ENCODE measurements at regions not wholly inside any gene's neighbourhood (a gene's known extent, or its start where the extent isn't known, plus 50 kb on each side); places are given as distances from the start of the nearest gene placed in this dataset.
"Not testable (repeated sequence)": the region's sequence is repeated elsewhere in the genome, so short reads cannot be mapped to it uniquely, and the experiment has no call there.

DNA sequence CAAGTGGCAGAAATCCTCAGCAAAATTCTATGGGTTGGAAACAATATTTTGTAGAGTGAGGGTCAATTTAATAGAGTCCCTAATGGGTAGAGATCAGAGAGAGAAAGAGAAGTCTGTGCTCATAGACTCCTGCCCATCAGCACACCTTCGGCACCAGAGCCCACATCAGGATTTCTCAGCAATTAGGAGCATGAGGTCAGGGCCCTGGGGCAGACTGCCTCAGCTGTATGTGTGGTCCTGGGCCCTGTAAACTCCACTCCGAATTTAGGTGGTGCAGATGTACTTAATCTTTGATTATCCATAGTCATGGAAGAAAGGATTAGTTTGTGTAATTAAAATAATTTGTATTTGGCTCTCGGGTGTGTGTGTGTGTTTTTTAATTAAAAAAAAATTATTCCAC, 372.6 kb downstream of the AEBP2 start:
- peaks cover 3% of the 10 kb centered on the region for H3K4me1 Mint-ChIP-seq (ENCODE audit: low read depth)
- H3K9me3 Mint-ChIP-seq (ENCODE audit: low read depth), result peaks cover 12% of the 10 kb centered on the region
- peaks cover 1% of the 10 kb centered on the region for H3K36me3 Mint-ChIP-seq (ENCODE audit: low read depth)
- no peak overlapping the region for H3K27ac Mint-ChIP-seq (ENCODE audit: unreplicated experiment)
- TF ChIP-seq, protein P1, sequence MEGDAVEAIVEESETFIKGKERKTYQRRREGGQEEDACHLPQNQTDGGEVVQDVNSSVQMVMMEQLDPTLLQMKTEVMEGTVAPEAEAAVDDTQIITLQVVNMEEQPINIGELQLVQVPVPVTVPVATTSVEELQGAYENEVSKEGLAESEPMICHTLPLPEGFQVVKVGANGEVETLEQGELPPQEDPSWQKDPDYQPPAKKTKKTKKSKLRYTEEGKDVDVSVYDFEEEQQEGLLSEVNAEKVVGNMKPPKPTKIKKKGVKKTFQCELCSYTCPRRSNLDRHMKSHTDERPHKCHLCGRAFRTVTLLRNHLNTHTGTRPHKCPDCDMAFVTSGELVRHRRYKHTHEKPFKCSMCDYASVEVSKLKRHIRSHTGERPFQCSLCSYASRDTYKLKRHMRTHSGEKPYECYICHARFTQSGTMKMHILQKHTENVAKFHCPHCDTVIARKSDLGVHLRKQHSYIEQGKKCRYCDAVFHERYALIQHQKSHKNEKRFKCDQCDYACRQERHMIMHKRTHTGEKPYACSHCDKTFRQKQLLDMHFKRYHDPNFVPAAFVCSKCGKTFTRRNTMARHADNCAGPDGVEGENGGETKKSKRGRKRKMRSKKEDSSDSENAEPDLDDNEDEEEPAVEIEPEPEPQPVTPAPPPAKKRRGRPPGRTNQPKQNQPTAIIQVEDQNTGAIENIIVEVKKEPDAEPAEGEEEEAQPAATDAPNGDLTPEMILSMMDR (IDR thresholded peaks at IDR 0.05), result no peak
- DNase-seq (ENCODE audit: low spot score), result no peak
- H3K27me3 Mint-ChIP-seq (ENCODE audit: low read depth), result no peaks in the 10 kb centered on the region
- no peak overlapping the region for H3K4me3 Mint-ChIP-seq (ENCODE audit: unreplicated experiment)

DNA sequence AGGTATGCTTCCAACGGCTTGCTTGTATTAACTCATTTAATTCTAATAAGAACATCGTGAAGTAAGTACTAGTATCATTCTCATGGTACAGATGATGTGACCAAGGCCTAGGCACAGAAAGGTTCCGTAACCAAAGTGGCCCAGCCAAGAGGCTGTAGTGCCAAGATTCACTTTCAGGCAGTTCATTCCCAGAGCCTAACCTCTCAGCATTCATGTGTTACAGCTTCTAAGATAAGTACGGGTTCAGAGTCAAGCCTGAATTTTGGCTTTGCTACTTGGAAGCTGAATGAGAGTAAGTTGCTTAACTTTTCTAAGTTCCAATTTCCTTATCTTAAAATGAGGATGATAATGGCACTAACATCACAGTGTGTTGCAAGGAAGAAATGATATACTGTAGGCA, 379.9 kb downstream of the AEBP2 start:
- TF ChIP-seq, protein P1 (IDR thresholded peaks at IDR 0.05), result no peak
- H3K4me1 Mint-ChIP-seq (ENCODE audit: low read depth), result no peaks in the 10 kb centered on the region
- DNase-seq (ENCODE audit: low spot score), result no peak
- H3K27me3 Mint-ChIP-seq (ENCODE audit: low read depth), result no peaks in the 10 kb centered on the region
- no peak overlapping the region for H3K27ac Mint-ChIP-seq (ENCODE audit: unreplicated experiment)
- no peak overlapping the region for H3K4me3 Mint-ChIP-seq (ENCODE audit: unreplicated experiment)
- H3K9me3 Mint-ChIP-seq (ENCODE audit: low read depth), result peaks cover 9% of the 10 kb centered on the region
- H3K36me3 Mint-ChIP-seq (ENCODE audit: low read depth), result peaks cover 1% of the 10 kb centered on the region

DNA sequence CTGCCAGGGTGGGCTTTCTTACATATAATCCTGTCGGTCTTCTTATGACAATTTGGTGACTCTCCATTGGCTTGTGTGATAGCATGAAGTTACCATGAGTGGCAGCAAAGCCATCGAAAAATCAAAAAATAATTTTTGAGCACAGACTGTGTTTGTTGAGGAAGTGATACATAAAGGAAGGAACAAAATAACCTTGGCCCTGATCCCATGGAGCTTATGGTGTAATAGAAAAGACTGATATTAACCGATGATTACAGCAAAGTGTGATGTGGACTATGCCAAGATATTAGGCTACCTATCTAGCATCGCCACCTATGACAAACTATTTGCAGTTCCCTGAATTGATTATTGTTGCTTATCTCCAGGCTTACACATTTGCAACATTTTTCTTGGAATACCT, 383.2 kb downstream of the AEBP2 start:
- no peak for DNase-seq (ENCODE audit: low spot score)
- no peaks in the 10 kb centered on the region for H3K4me1 Mint-ChIP-seq (ENCODE audit: low read depth)
- TF ChIP-seq, protein P1 (IDR thresholded peaks at IDR 0.05), result no peak
- H3K9me3 Mint-ChIP-seq (ENCODE audit: low read depth), result peaks cover 5% of the 10 kb centered on the region
- no peak overlapping the region for H3K27ac Mint-ChIP-seq (ENCODE audit: unreplicated experiment)
- H3K4me3 Mint-ChIP-seq (ENCODE audit: unreplicated experiment), result no peak overlapping the region
- peaks cover 1% of the 10 kb centered on the region for H3K36me3 Mint-ChIP-seq (ENCODE audit: low read depth)
- no peaks in the 10 kb centered on the region for H3K27me3 Mint-ChIP-seq (ENCODE audit: low read depth)

DNA sequence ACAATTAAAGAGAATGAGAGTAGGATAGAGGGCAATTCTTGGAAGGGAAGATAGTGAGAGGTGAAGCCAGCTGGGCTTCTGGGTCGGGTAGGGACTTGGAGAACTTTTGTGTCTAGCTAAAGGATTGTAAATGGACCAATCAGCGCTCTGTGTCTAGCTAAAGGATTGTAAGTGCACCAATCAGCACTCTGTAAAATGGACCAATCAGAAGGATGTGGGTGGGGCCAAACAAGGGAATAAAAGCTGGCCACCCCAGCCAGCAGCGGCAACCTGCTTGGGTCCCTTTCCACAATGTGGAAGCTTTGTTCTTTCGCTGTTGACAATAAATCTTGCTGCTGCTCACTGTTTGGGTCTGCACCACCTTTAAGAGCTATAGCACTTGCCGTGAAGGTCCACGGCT, 384.0 kb downstream of the AEBP2 start:
- not testable (repeated sequence) for H3K27ac Mint-ChIP-seq (ENCODE audit: unreplicated experiment); H3K9me3 Mint-ChIP-seq (ENCODE audit: low read depth); H3K27me3 Mint-ChIP-seq (ENCODE audit: low read depth); DNase-seq (ENCODE audit: low spot score); H3K4me1 Mint-ChIP-seq (ENCODE audit: low read depth); H3K36me3 Mint-ChIP-seq (ENCODE audit: low read depth); H3K4me3 Mint-ChIP-seq (ENCODE audit: unreplicated experiment)

DNA sequence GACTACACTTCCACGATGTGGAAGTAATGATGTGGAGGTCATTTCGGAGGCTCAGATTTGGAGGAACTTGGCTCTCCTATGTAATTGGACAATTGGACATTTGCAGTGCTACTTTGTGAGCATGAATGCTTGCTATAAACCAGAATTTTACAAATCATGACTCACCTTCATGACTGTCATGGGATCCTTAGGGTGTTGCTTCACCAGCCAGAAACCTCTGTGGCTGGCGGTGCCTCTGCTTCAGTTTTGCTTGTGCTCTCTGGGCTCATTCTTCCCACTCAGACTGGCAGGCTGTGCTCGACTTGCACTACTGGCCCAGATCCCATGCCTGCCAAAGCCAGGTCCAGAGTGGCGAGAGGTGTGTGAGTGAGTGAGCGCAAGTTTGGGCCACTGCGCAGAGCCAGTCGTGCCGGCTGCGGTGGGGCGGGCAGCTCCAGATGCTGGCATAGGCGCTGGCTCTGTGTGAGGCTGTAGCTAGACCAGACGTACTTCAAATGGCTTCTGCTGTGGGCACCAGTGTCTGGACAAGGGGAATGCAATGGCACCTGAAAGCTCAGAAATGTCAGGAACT, 387.8 kb downstream of the AEBP2 start:
- TF ChIP-seq, protein P1 (IDR thresholded peaks at IDR 0.05), result no peak
- Mint-ChIP-seq H3K4me1 (ENCODE audit: low read depth) (no peaks in the 10 kb centered on the region), H3K27ac (ENCODE audit: unreplicated experiment) (no peak overlapping the region)

DNA sequence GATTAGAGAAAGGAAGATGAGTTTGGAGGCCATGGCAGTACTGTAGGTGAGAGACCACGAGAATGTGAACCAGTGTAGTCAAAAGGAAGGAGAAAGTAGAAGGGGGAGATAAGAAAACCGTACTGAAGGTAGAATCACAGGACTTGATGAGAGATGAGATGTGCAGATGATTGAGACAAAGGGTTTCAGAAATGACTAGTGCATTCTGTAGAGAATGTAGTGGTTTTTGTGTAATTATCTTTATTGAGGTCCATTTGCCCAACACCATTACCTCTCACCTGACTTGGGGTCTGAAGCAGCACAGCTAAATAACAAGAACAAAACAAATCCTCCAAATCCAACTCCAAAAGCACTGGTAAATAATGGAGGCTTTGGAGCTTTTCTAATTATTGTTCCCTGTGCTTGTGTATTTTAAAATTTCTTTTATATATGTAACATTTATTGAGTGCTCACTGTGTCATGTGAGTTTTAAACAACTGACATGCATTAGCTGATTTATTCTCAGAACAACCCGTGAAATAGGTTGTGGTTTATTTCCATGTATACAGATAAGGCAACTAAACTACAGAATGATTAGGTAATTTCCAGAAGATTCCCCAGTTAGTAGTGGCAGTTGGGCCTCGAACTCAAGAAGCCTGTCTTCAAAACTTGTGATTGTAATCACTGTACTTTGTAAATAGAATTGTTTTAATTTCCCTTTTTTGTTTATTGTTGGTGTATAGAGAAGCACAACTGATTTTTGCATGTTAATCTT, 390.0 kb downstream of the AEBP2 start:
- H3K4me1 Mint-ChIP-seq (ENCODE audit: low read depth), result peaks cover 9% of the 10 kb centered on the region
- no peak for DNase-seq (ENCODE audit: low spot score)
- H3K9me3 Mint-ChIP-seq (ENCODE audit: low read depth), result no peaks in the 10 kb centered on the region
- H3K4me3 Mint-ChIP-seq (ENCODE audit: unreplicated experiment), result no peak overlapping the region
- peaks cover 1% of the 10 kb centered on the region for H3K36me3 Mint-ChIP-seq (ENCODE audit: low read depth)
- no peaks in the 10 kb centered on the region for H3K27me3 Mint-ChIP-seq (ENCODE audit: low read depth)
- no peak overlapping the region for H3K27ac Mint-ChIP-seq (ENCODE audit: unreplicated experiment)
- TF ChIP-seq, protein P1 (IDR thresholded peaks at IDR 0.05), result no peak

More for the DNA sequence above, 387.8 kb downstream of the AEBP2 start:
- DNase-seq (ENCODE audit: low spot score), result no peak
- no peak overlapping the region for H3K4me3 Mint-ChIP-seq (ENCODE audit: unreplicated experiment)
- peaks cover 1% of the 10 kb centered on the region for H3K36me3 Mint-ChIP-seq (ENCODE audit: low read depth)
- H3K9me3 Mint-ChIP-seq (ENCODE audit: low read depth), result peaks cover 5% of the 10 kb centered on the region
- H3K27me3 Mint-ChIP-seq (ENCODE audit: low read depth), result no peaks in the 10 kb centered on the region

Measured in chondrocyte (in vitro differentiated cells).